A549 (cell line): ENCODE measurements at regions not wholly inside any gene's neighbourhood (a gene's known extent, or its start where the extent isn't known, plus 50 kb on each side); places are given as distances from the start of the nearest gene placed in this dataset.

Experiments
- BCL3 ChIP-seq: fragments of >200 bp; sonication (Bioruptor Twin); formaldehyde crosslinking; IDR thresholded peaks from 3 replicates; pipeline ENCODE4 v1.6.1; 2016
- CTCF ChIP-seq: fragments of >200 bp; sonication (Bioruptor Twin); formaldehyde crosslinking; IDR thresholded peaks from 3 replicates; pipeline ENCODE4 v1.5.1; 2016
- KDM1A ChIP-seq: fragments of 200-600 bp; sonication (generic); IDR thresholded peaks from 2 replicates; pipeline ENCODE4 v1.6.1; 2016; ENCODE audit warnings: low read depth, mild to moderate bottlenecking
- MAX ChIP-seq: IDR thresholded peaks from 2 replicates; pipeline ENCODE4 v1.6.1; 2012
- MAZ ChIP-seq: fragments of 150-350 bp; IDR thresholded peaks from 2 replicates; pipeline ENCODE4 v1.6.1; 2014; ENCODE audit warnings: antibody characterized with exemption, low read depth, low read length, borderline replicate concordance
- POLR2A ChIP-seq: IDR thresholded peaks from 2 replicates; pipeline ENCODE4 v1.6.1; 2012; ENCODE audit warnings: mild to moderate bottlenecking, low read length
- RARB ChIP-seq: fragments of 250-450 bp; sonication (Bioruptor Pico); IDR thresholded peaks from 2 replicates; pipeline ENCODE4 v1.8.0; 2021; ENCODE audit warnings: mild to moderate bottlenecking, moderate library complexity
- REST ChIP-seq: fragments of 200-600 bp; sonication (generic); IDR thresholded peaks from 2 replicates; pipeline ENCODE4 v1.6.1; 2016; ENCODE audit warnings: antibody characterized with exemption, mild to moderate bottlenecking, moderate library complexity
- SMC3 ChIP-seq: fragments of >200 bp; sonication (Bioruptor Twin); formaldehyde crosslinking; IDR thresholded peaks from 3 replicates; pipeline ENCODE4 v1.6.1; 2018; ENCODE audit warnings: inconsistent platforms
- SREBF2 ChIP-seq: fragments of 450-650 bp; IDR thresholded peaks from 2 replicates; pipeline ENCODE4 v1.6.1; 2014; ENCODE audit warnings: mild to moderate bottlenecking, moderate library complexity
- ZFP36 ChIP-seq: fragments of 450-650 bp; IDR thresholded peaks from 2 replicates; pipeline ENCODE4 v1.6.1; 2014; ENCODE audit warnings: borderline replicate concordance; ENCODE audit not compliant: partially characterized antibody

DNA sequence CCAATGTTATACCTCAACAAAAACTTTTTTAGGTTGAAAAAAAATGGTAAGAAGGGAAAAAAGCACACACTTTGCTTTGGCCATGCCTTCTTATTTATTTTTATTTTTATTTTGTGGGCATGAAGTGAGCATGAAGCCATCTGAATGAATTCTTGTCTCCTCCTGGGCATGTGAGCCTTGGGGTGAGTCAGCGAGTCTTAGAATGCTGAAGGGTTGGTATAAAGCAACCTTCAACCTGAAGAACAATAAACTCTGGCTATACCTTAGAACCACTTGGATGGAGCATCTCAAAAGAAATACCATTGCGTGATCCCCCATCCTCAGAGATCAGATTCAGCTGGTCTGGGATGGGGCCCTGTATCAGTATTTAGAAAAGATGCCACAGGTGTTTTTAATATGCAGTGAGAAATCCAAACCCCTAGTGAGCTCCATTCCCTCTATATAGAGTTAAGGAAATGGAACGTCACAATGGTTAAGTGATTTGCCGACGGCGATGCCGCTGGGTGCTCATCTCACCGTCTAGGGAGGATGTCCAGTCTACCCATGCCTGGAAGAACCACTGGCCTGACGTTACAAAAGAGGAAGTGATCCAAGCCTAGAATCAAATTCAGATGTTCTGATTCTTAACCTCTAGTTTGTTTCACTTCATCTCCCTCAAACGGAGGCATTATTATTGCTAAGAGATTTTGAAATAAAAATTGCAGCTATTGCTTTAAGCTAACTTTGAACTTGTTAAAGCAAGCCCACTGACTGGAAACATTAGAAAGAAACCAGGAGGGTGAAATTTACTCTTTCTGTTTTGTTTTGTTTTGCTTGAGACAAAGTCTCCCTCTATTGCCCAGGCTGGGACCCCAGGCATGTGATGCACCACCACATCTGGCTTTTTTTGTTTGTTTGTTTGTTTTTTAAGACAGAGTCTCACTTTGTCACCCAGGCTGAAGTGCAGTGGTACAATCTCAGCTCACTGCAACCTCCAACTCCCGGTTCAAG lies 67.1 kb downstream of the EDN1 start:
- TF ChIP-seq MAZ (no peak), POLR2A (no peak), CTCF (no peak), KDM1A (no peak), MAX (no peak), RARB (no peak), BCL3 (no peak), ZFP36 (no peak), SREBF2 (no peak), REST (no peak), SMC3 (no peak)
